GM12878 (cell line): ENCODE measurements at regions not wholly inside any gene's neighbourhood (a gene's known extent, or its start where the extent isn't known, plus 50 kb on each side); places are given as distances from the start of the nearest gene placed in this dataset.

Source experiments
- ATAC-seq: fragments of 200-7000 bp; cut with Tn5 transposase; 3 replicates; pipeline ENCODE4 v1.9.1; 2020; ENCODE audit warnings: mild to moderate bottlenecking, moderate library complexity
- BruUV-seq: library from RNA; stranded (reverse); fragments of 400-500 nt; replicated peaks from 2 replicates; lab custom pipeline; 2021; lab: Mats Ljungman, UMichigan
- CTCF ChIA-PET: fragments of 300-600 bp; sonication (Branson Sonifier 250); formaldehyde crosslinking; extraction: SDS; loops from one replicate; lab custom pipeline; 2021; ENCODE audit warnings: inconsistent platforms; lab: Yijun Ruan, JAX
- POLR2A ChIA-PET: fragments of 350-600 bp; formaldehyde crosslinking; extraction: SDS; loops from one replicate; lab custom pipeline; 2021; ENCODE audit warnings: inconsistent platforms; lab: Charles Lee
- RAD21 ChIA-PET: fragments of 300-600 bp; sonication (Branson Sonifier 250); formaldehyde crosslinking; loops from one replicate; lab custom pipeline; 2023; ENCODE audit warnings: antibody characterized with exemption; ENCODE audit not compliant: unreplicated experiment; lab: Charles Lee
- SMC1A ChIA-PET: fragments of 300-600 bp; sonication (Branson Sonifier 250); formaldehyde crosslinking; loops from one replicate; lab custom pipeline; 2023; ENCODE audit not compliant: unreplicated experiment, uncharacterized antibody; lab: Charles Lee
- DNase-seq: peaks from one replicate; pipeline ENCODE4 v3.0.0-alpha.2; 2011; ENCODE audit warnings: low read depth, low spot score
- FAIRE-seq: peaks from 3 replicates; lab custom pipeline; 2011; peaks lifted over from hg19 to GRCh38; lab: Jason Lieb, UNC
- H2AFZ ChIP-seq: 2 replicates; pipeline ENCODE4 v1.6.0; 2011; ENCODE audit warnings: low read depth, low read length, control low read depth; ENCODE audit not compliant: control insufficient read depth
- H3K27ac ChIP-seq: 2 replicates; pipeline ENCODE4 v1.5.1; 2011; ENCODE audit warnings: control low read depth; ENCODE audit not compliant: control insufficient read depth, insufficient read depth
- H3K27me3 ChIP-seq, 2 experiments: replicated peaks in 1 of 2; 2 replicates each; pipeline versions ENCODE4 v1.6.0 to v1.6.1; 2011; ENCODE audit warnings: low read length in 1 of 2; ENCODE audit not compliant: control insufficient read depth in 2 of 2, insufficient read depth in 2 of 2
- H3K36me3 ChIP-seq, 2 experiments: 2 replicates each; pipeline ENCODE4 v1.5.1; 2011; ENCODE audit warnings: low read length in 1 of 2; ENCODE audit not compliant: control insufficient read depth in 2 of 2, insufficient read depth in 2 of 2
- H3K4me1 ChIP-seq: 2 replicates; pipeline ENCODE4 v1.6.1; 2011; ENCODE audit warnings: mild to moderate bottlenecking, low read length, moderate library complexity, mixed read lengths; ENCODE audit not compliant: control insufficient read depth, insufficient read depth
- H3K4me2 ChIP-seq: 2 replicates; pipeline ENCODE4 v1.6.0; 2011; ENCODE audit warnings: control low read depth; ENCODE audit not compliant: control insufficient read depth, insufficient read depth
- H3K4me3 ChIP-seq: fragments of 200-600 bp; sonication (generic); 2 replicates; pipeline ENCODE4 v1.5.1; 2016
- H3K79me2 ChIP-seq: 2 replicates; pipeline ENCODE4 v1.6.0; 2011; ENCODE audit warnings: low read length; ENCODE audit not compliant: control insufficient read depth, insufficient read depth
- H3K9ac ChIP-seq: 2 replicates; pipeline ENCODE4 v1.8.0; 2011; ENCODE audit warnings: low read length, control low read depth, mixed read lengths; ENCODE audit not compliant: control insufficient read depth, insufficient read depth
- H3K9me3 ChIP-seq: replicated peaks from 3 replicates; pipeline ENCODE4 v1.5.1; 2011; ENCODE audit warnings: mild to moderate bottlenecking, low read length; ENCODE audit not compliant: control insufficient read depth, insufficient read depth
- H4K20me1 ChIP-seq: 2 replicates; pipeline ENCODE4 v1.6.0; 2011; ENCODE audit not compliant: control insufficient read depth, insufficient read depth
- CHD2 ChIP-seq: IDR thresholded peaks from 2 replicates; pipeline ENCODE4 v1.6.1; 2011; ENCODE audit warnings: low read depth, low read length, improper control_type of control experiment, borderline replicate concordance
- GATAD2B ChIP-seq: fragments of 450-650 bp; conservative IDR thresholded peaks from 2 replicates; pipeline ENCODE4 v1.6.1; 2017; ENCODE audit warnings: low read depth, mild to moderate bottlenecking, moderate library complexity
- HDAC6 ChIP-seq: fragments of 200-600 bp; sonication (generic); IDR thresholded peaks from one replicate; pipeline ENCODE4 v1.8.0; 2017; ENCODE audit warnings: antibody characterized with exemption; ENCODE audit not compliant: unreplicated experiment
- KDM1A ChIP-seq: fragments of 200-600 bp; sonication (generic); IDR thresholded peaks from 2 replicates; pipeline ENCODE4 v1.6.1; 2016; ENCODE audit warnings: borderline replicate concordance
- TAF1 ChIP-seq: IDR thresholded peaks from 2 replicates; pipeline ENCODE4 v1.6.1; 2011; ENCODE audit warnings: mild to moderate bottlenecking, low read depth, low read length, borderline replicate concordance
- whole genome bisulfite sequencing: methylation state at CpG from one replicate; pipeline ENCODE4 v1.1.6; 2016; ENCODE audit warnings: low lambda C conversion rate; ENCODE audit not compliant: insufficient replicate concordance, insufficient coverage; ENCODE audit errors: missing lambda C conversion rate; 5-methylcytosine and 5-hydroxymethylcytosine counted together
- in situ Hi-C: fragments of 300-500 bp; cut with MboI; formaldehyde crosslinking; loops from 9 replicates; pipeline ENCODE4 v1.14.3; 2018; ENCODE audit warnings: mixed read lengths
- intact Hi-C: fragments of 100-400 bp; cut with micrococcal nuclease; formaldehyde crosslinking; loops from one replicate; pipeline ENCODE4 v1.14.2; 2022; ENCODE audit not compliant: unreplicated experiment
- TF ChIP-seq, protein P1 (sequence below): fragments of 450-650 bp; IDR thresholded peaks from 2 replicates; pipeline ENCODE4 v1.6.1; 2017; ENCODE audit warnings: low read depth, mild to moderate bottlenecking, moderate library complexity
- TF ChIP-seq, protein P2 (sequence below): IDR thresholded peaks from 2 replicates; pipeline ENCODE4 v1.6.1; 2012; ENCODE audit warnings: low read length, inconsistent platforms

DNA sequence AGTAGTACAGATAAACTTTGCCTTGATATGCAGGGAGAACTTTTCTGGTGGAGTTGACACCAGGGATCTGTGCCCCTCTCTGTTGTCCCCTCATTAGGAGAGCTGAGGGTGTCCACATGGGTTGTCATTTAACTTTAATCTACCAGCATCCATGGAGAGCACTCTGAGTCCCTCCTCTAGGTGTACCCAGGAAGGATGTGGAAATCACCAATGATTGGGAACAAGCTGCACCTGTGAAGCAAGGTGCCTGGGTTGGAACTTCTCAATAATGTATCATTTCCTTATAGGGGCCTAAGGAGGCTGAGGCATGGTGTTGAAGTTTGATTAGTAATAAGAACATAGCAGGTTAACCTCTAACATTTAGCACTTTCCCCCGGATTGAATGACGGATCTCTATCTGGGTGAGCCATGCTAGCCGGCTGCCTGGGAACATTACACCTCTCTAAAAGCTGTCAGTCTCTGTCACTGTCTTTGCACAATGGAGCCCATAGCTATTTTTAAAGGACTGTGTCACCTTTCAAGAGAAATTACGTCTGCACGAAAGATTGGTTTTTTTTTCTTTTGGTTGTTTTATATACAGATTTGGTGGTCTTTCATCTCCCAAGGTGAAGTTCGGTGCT is 239.3 kb downstream of the MAF start:
- whole genome bisulfite sequencing = 53% methylated on average over 6 of the region's 6 CpGs

More for the DNA sequence above, 239.3 kb downstream of the MAF start:
- intact Hi-C loops = no loop called here
- ChIA-PET SMC1A (no interaction called here), RAD21 (no interaction called here), CTCF (no interaction called here), POLR2A (no interaction called here)
- Histone ChIP-seq H3K9me3 (no peaks in the 10 kb centered on the region), H3K36me3 (no peaks in the 10 kb centered on the region), H3K79me2 (no peaks in the 10 kb centered on the region), H3K4me2 (no peak overlapping the region), H3K4me1 (no peaks in the 10 kb centered on the region), H3K4me3 (no peak overlapping the region), H2AFZ (no peak overlapping the region), H4K20me1 (no peaks in the 10 kb centered on the region), H3K9ac (no peak overlapping the region), H3K27ac (no peak overlapping the region), H3K27me3 (no peaks in the 10 kb centered on the region; a peak in 1 of 4 replicates)
- DNase-seq = no peak
- TF ChIP-seq TAF1 (no peak), CHD2 (no peak), GATAD2B (no peak), HDAC6 (no peak), KDM1A (no peak)
- TF ChIP-seq, protein P1, sequence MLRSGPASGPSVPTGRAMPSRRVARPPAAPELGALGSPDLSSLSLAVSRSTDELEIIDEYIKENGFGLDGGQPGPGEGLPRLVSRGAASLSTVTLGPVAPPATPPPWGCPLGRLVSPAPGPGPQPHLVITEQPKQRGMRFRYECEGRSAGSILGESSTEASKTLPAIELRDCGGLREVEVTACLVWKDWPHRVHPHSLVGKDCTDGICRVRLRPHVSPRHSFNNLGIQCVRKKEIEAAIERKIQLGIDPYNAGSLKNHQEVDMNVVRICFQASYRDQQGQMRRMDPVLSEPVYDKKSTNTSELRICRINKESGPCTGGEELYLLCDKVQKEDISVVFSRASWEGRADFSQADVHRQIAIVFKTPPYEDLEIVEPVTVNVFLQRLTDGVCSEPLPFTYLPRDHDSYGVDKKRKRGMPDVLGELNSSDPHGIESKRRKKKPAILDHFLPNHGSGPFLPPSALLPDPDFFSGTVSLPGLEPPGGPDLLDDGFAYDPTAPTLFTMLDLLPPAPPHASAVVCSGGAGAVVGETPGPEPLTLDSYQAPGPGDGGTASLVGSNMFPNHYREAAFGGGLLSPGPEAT = no peak
- TF ChIP-seq, protein P2, sequence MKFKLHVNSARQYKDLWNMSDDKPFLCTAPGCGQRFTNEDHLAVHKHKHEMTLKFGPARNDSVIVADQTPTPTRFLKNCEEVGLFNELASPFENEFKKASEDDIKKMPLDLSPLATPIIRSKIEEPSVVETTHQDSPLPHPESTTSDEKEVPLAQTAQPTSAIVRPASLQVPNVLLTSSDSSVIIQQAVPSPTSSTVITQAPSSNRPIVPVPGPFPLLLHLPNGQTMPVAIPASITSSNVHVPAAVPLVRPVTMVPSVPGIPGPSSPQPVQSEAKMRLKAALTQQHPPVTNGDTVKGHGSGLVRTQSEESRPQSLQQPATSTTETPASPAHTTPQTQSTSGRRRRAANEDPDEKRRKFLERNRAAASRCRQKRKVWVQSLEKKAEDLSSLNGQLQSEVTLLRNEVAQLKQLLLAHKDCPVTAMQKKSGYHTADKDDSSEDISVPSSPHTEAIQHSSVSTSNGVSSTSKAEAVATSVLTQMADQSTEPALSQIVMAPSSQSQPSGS = no peak
- no peak for FAIRE-seq
- no peak for ATAC-seq
- in situ Hi-C loops = no loop called here
- BruUV-seq = no TSS peak
